OCI-LY3 (cell line): ENCODE measurements at regions not wholly inside any gene's neighbourhood (a gene's known extent, or its start where the extent isn't known, plus 50 kb on each side); places are given as distances from the start of the nearest gene placed in this dataset.
"Not testable (repeated sequence)": the region's sequence is repeated elsewhere in the genome, so short reads cannot be mapped to it uniquely, and the experiment has no call there.

ENCODE experiments used
- CTCF ChIP-seq: fragments of 200-600, 300-600 bp; sonication (generic); IDR thresholded peaks from 2 replicates; pipeline ENCODE4 v1.5.1; 2014; ENCODE audit warnings: antibody characterized with exemption, low read length, low read depth
- EZH2phosphoT487 ChIP-seq: fragments of 200-600 bp; shearing (Covaris generic); IDR thresholded peaks from 2 replicates; pipeline ENCODE4 v1.6.1; 2018; ENCODE audit warnings: antibody characterized with exemption, mixed run types, low read depth

- TF ChIP-seq CTCF, EZH2phosphoT487: not testable (repeated sequence)
Observed at GRCh38 chr2:87538268-87538667, 209.6 kb upstream of the PLGLB2 start.
